HG03469 (cell line): ENCODE measurements at regions not wholly inside any gene's neighbourhood (a gene's known extent, or its start where the extent isn't known, plus 50 kb on each side); places are given as distances from the start of the nearest gene placed in this dataset.

Experiments used
- ATAC-seq: cut with Tn5 transposase; IDR thresholded peaks from one replicate; pipeline ENCODE4 v1.9.1; 2021; ENCODE audit warnings: mild to moderate bottlenecking, moderate library complexity, moderate number of reproducible peaks; ENCODE audit not compliant: unreplicated experiment

GRCh38 chr12:24244231-24244630 lies 294.8 kb upstream of the SOX5 start:
- ATAC-seq, result no peak

- no peak for ATAC-seq
These were observed 291.2 kb upstream of the SOX5 start for GRCh38 chr12:24240707-24241106.

DNA sequence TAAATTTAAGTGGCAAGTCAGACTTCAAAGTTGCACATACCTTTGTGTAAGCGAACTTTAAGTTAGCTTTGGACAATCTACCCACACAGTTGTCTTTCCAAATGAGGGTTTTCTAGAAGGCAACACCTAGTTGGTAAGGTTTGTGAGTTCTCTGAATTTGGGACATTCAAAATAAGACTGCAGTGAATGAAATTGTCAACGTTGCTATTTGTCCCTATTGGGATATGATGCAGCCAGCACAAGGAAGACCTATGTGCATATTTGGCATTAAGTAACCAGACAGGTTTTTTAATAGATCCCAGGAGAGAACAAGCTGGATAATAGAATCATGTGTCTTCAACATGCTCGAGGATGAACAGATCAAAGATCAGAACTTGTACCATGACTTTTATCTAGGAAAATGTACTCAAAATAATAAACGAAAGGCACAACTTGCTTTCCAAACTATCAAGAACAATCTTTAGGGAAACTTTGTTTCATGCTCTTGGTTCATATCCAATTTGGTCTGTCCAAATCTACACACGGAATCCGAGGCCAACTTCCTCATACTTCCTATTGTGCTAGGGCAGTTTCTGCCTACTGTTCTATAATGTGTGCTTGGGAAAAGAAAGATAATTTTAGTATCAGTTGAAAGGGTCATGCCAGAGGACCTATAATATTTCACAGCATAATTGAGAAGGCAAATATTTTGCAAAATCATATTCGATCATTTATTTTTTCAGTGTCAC lies 284.2 kb upstream of the SOX5 start:
- ATAC-seq, result no peak

- ATAC-seq, result no peak
These were observed 283.1 kb upstream of the SOX5 start for GRCh38 chr12:24232531-24232930.

- peak; percentile 61 for ATAC-seq
These were observed 281.8 kb upstream of the SOX5 start for GRCh38 chr12:24231298-24231697.

DNA sequence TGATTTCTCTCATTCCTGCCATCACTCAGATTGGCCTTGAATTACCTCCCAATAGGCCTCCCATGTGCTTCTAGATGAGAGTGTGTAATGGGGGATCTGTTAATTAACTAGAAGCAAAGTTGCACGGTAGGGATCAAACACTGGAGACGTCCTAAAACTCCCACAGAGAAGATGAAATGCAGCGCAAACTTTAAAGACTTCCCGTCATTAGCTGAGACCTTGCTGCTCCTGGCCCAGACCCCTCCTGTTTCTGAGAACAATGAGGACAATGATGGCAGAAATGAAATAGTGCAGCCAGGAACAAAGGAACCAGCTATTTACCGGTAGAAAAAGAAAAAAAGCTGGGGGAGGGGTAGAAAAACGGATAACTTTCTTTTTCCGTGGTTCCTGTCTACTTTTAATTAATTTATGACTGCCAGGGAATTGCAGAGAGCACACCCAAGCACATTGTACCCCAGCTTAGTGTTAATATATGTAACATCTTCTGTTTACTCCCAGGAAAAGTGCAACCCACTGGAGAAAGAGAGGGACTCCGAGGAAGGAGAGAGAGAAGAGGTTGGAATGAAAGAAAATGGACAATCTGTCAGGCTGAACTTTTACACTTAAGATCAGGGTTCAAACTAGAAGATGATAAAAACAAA lies 280.7 kb upstream of the SOX5 start:
- no peak for ATAC-seq

- no peak for ATAC-seq
These were observed 279.7 kb upstream of the SOX5 start for GRCh38 chr12:24229031-24229700.

- no peak for ATAC-seq
These were observed 278.9 kb upstream of the SOX5 start for GRCh38 chr12:24228371-24228770.

DNA sequence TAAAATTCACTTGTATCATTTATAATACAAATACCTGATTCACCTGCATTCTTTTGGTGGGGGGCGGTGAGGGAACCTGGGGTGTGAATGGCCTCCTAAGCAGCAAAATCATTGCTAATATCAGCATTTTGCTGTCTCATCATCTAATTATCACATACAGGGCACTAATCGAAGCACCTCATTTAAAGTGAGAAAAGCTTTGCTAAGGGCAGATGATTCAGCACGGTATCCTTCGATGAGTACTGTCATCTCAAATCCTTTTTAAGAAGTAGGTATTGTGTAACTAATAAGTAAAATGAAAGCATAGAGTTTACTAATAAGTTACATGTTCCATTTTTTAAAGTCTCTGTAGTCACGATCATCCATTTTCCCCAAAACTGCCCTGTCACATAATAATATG lies 278.1 kb upstream of the SOX5 start:
- ATAC-seq, result no peak

- no peak for ATAC-seq
These were observed 277.4 kb upstream of the SOX5 start for GRCh38 chr12:24226745-24227350.

DNA sequence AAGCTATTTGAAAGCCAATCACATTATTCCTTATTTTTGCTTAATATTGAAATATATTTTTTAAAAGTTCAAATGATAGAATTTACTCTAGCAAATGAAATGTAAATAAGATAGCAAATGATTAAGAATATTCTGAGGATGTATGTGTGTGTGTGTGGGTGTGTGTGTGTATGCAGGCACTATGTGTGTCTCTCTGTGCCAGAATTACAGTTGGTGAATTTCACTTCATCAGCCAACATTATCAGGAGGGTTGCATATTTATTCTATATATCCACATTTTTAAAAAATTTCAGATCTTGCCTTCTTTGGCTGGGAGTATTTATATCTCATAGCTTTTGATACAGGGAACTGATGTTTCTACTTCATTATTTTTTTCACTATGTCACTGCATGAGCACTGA lies 274.9 kb upstream of the SOX5 start:
- ATAC-seq, result no peak

- ATAC-seq, result no peak
These were observed 274.5 kb upstream of the SOX5 start for GRCh38 chr12:24223926-24224325.

DNA sequence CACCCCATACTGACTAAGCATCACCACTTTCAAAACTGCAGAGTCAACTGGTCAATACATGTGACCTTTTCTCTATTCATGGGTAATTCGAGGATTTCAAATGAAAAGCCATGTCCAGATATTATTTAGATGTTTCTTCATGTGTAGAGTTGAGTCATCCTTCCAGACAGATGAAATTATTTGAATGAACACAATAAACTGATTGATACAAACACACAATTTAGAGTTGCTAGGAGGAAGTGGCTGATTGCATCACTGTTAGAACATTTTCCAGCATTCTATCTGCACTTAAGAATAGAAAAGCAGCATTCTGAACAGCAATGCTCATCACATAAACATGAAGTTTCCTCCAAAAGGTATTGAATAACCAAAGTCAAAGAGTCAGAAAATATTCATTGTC lies 273.5 kb upstream of the SOX5 start:
- no peak for ATAC-seq

DNA sequence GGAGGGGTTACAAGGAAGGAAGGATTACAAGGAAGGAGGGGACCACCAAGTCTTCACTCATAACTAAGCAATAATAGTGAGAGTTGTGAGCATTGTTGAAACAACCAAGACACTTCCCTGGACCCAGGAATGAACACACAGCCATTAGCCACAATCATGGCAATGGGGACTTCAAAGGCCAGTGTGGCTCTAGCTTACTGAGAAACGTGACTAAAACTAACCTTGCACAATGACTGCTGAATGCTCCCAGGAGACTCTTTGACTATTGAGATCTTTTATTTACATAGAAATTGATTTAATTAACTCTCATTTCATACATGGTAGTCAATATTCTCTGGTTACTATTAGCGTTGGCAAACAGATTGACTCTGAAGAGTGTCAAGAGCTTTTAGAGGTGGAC lies 263.0 kb upstream of the SOX5 start:
- no peak for ATAC-seq

- ATAC-seq, result no peak
These were observed 257.2 kb upstream of the SOX5 start for GRCh38 chr12:24206621-24207020.

DNA sequence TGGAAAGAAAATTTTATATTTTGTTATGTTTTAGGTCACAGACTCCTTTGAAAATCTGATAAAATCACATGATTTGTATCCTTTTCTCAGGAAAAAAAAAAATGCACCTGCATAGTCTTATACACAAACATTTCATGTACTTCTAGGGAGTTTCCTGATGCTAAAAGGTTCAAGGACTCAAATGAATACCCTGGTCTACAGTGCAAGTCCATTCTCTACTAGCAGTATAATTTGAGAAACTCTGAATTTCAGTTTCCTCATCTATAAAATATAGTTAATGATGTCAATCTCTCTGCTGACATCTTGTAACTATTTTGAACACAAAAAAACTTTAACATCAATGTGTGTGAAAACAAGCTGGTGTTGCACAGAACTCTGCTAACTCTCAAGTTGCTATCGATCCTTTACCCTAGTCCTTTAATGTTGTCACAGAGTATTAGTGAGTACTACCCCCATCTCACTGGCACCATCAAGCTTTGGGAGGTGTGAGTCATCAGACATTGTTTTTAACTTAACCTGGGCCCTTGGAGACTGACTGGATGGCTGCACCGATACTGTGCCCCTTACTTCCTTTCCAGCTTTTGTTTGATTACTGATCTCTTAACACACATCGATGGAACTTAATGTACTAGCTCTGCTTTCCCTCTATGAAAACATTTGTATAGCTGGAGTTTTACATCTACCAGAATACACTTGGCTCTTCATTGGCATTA lies 251.9 kb upstream of the SOX5 start:
- ATAC-seq, result no peak

DNA sequence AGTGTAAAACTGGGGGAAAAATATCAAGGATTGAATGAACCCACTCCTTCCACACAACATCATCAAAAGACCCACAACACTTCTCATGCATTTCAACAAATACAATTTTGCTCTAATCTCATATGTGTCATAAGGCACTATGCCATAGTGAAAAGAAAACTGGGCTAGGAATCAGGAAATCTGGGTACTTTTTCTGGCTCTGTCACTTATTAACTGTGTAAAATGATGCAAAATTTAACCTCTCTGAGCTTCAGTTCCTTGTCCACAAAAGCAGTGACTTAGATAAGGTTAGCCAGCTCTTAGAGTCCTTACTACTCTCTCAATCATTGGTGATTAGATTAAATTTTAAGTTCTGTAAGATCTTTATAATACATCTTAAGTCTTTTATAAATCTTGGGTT lies 250.5 kb upstream of the SOX5 start:
- ATAC-seq, result no peak

DNA sequence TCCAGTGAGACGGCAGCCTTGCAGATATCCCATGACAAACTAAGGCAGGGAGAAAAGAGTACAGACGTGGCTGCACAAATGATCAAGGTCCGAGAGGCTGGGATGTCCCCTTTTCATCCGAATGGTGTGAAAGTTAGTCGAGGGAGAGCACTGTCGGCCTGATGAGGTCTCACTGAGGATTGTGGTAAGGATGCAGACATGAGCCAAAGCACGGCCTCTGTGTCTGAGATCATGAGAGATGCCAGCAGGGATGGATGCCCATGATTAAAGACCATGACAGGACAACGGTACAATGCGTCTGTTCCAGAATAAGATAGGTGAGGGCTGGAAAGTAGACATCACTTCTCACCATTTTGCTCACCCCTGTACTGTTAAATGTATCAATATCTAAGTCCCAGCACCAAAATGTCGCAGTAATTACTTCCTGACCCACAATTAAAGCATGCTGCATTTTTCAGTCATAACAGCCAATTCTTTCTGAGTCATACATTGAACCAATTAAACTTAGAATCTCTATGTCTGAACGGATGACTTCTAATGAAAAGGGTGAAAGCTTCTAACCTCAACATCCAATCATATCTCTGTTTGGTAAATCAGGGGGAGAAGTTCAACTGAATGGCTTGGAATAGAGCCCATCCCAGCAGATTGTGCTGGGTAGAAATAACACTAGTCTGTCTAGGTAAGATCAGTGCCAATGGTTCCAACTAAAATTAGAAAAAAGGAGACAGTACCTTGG lies 249.6 kb upstream of the SOX5 start:
- no peak for ATAC-seq

DNA sequence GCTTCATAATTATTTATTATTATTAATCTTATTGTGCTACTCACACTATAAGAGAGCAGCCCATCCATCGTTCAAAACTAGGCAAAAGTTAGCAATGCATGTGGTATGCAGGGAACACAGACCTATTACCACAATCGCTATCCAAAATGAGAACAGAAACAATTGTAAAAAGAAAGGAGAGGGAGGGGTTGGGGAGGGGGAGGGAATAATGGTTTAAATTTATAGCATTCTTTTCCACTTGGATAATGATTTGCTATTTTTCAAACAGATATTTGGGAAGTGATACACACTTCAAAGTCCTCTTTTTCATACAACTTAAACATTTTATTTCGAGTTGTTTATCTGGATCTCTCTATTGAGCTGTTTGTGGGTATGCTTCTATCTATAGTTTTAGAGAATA lies 248.6 kb upstream of the SOX5 start:
- ATAC-seq, result no peak

DNA sequence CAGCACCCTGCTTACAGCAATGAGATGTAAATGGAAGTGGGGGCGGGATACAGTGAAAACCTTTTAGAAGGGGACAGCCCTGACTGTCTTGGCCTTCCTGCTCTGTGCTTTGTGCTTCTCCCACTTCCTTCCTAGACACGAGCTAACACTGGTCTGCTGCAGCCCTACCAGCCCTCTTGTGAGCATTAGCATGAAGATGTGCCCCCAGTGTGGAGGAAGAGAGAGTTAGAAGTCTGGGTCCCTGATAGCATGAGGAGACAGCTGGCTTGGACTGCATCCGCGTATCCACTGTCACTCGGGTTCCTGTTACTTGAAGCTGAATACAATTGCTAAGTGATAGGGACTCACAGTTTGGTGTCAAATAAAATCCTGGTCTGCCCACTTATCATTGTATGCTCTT lies 248.1 kb upstream of the SOX5 start:
- ATAC-seq, result no peak

DNA sequence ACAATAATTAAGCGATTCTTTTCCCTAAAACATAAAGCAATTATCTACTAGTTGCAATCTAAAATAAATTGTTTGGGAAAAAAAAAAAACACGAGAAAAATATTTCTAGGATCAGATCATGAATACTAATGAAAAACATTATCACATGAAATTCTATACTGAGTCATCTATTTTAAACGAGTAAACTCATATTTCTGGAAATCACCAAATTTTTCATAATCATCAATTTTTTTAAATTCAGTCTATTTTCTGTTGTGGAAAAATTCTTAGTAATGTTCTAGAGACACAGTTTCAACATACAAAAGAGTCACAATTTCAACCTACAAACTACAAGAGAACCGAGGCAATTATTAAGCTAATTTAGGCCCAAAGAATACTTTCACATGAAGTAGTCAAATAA lies 245.6 kb upstream of the SOX5 start:
- no peak for ATAC-seq
